ENCODE measurements at regions not wholly inside any gene's neighbourhood (a gene's known extent, or its start where the extent isn't known, plus 50 kb on each side); places are given as distances from the start of the nearest gene placed in this dataset.

GRCh38 chr1:57772580-57773195, 348.8 kb upstream of the DAB1 start:
- H3K36me3 ChIP-seq (ENCODE audit: control insufficient read depth, insufficient read depth, low read length): no peaks in the 10 kb centered on the region
- no peaks in the 10 kb centered on the region for H3K4me1 ChIP-seq (ENCODE audit: control insufficient read depth, insufficient read depth, low read length, poor library complexity, severe bottlenecking)
- no peaks in the 10 kb centered on the region for H3K9me3 ChIP-seq (ENCODE audit: control insufficient read depth, low read length)
- no peak overlapping the region for H3K27ac ChIP-seq (ENCODE audit: low read depth, low read length, severe bottlenecking)
- WGBS, 2 experiments (ENCODE audit: insufficient coverage in 2 of 2): 60% methylated on average over 1 of the region's 1 CpG; no CpG with 5 or more reads in 1 of the 2 experiments
- no peak overlapping the region for H3K4me3 ChIP-seq (ENCODE audit: extremely low read depth, insufficient read depth, low read length, poor library complexity, severe bottlenecking)

- Histone ChIP-seq H3K4me3 (ENCODE audit: extremely low read depth, insufficient read depth, low read length, poor library complexity, severe bottlenecking) (no peak overlapping the region), H3K9me3 (ENCODE audit: control insufficient read depth, low read length) (no peaks in the 10 kb centered on the region), H3K36me3 (ENCODE audit: control insufficient read depth, insufficient read depth, low read length) (no peaks in the 10 kb centered on the region), H3K27ac (ENCODE audit: low read depth, low read length, severe bottlenecking) (no peak overlapping the region), H3K4me1 (ENCODE audit: control insufficient read depth, insufficient read depth, low read length, poor library complexity, severe bottlenecking) (no peaks in the 10 kb centered on the region)
- 83 to 92% methylated on average over 4 of the region's 4 CpGs for whole genome bisulfite sequencing, 2 experiments (ENCODE audit: insufficient coverage in 2 of 2)
Observed at GRCh38 chr1:57770772-57771171, 346.9 kb upstream of the DAB1 start.

- Histone ChIP-seq H3K27ac (ENCODE audit: low read depth, low read length, severe bottlenecking) (no peak overlapping the region), H3K9me3 (ENCODE audit: control insufficient read depth, low read length) (no peaks in the 10 kb centered on the region), H3K4me3 (ENCODE audit: extremely low read depth, insufficient read depth, low read length, poor library complexity, severe bottlenecking) (no peak overlapping the region), H3K4me1 (ENCODE audit: control insufficient read depth, insufficient read depth, low read length, poor library complexity, severe bottlenecking) (no peaks in the 10 kb centered on the region), H3K36me3 (ENCODE audit: control insufficient read depth, insufficient read depth, low read length) (no peaks in the 10 kb centered on the region)
- WGBS, 2 experiments (ENCODE audit: insufficient coverage in 2 of 2): no CpG with 5 or more reads among the region's 1 CpG
Observed at GRCh38 chr1:57770236-57770635, 346.4 kb upstream of the DAB1 start.

GRCh38 chr1:57761628-57762027, 337.8 kb upstream of the DAB1 start:
- H3K9me3 ChIP-seq (ENCODE audit: control insufficient read depth, low read length): no peaks in the 10 kb centered on the region
- no peak overlapping the region for H3K27ac ChIP-seq (ENCODE audit: low read depth, low read length, severe bottlenecking)
- H3K36me3 ChIP-seq (ENCODE audit: control insufficient read depth, insufficient read depth, low read length): no peaks in the 10 kb centered on the region
- 88 to 91% methylated on average over 6 to 7 of the region's 8 CpGs for WGBS, 2 experiments (ENCODE audit: insufficient coverage in 2 of 2)
- H3K4me1 ChIP-seq (ENCODE audit: control insufficient read depth, insufficient read depth, low read length, poor library complexity, severe bottlenecking): no peaks in the 10 kb centered on the region
- no peak overlapping the region for H3K4me3 ChIP-seq (ENCODE audit: extremely low read depth, insufficient read depth, low read length, poor library complexity, severe bottlenecking)

GRCh38 chr1:57752843-57753242, 329.0 kb upstream of the DAB1 start:
- no CpG with 5 or more reads among the region's 1 CpG for WGBS, 2 experiments (ENCODE audit: insufficient coverage in 2 of 2)
- H3K27ac ChIP-seq (ENCODE audit: low read depth, low read length, severe bottlenecking): no peak overlapping the region

GRCh38 chr1:57748719-57749118, 324.9 kb upstream of the DAB1 start:
- no peak overlapping the region for H3K27ac ChIP-seq (ENCODE audit: low read depth, low read length, severe bottlenecking)
- H3K4me3 ChIP-seq (ENCODE audit: extremely low read depth, insufficient read depth, low read length, poor library complexity, severe bottlenecking): no peak overlapping the region
- H3K4me1 ChIP-seq (ENCODE audit: control insufficient read depth, insufficient read depth, low read length, poor library complexity, severe bottlenecking): no peaks in the 10 kb centered on the region
- H3K36me3 ChIP-seq (ENCODE audit: control insufficient read depth, insufficient read depth, low read length): no peaks in the 10 kb centered on the region
- WGBS, 2 experiments (ENCODE audit: insufficient coverage in 2 of 2): 96 to 100% methylated on average over 2 of the region's 2 CpGs
- no peaks in the 10 kb centered on the region for H3K9me3 ChIP-seq (ENCODE audit: control insufficient read depth, low read length)

More at GRCh38 chr1:57752843-57753242, 329.0 kb upstream of the DAB1 start:
- Histone ChIP-seq H3K9me3 (ENCODE audit: control insufficient read depth, low read length) (no peaks in the 10 kb centered on the region), H3K4me1 (ENCODE audit: control insufficient read depth, insufficient read depth, low read length, poor library complexity, severe bottlenecking) (no peaks in the 10 kb centered on the region), H3K4me3 (ENCODE audit: extremely low read depth, insufficient read depth, low read length, poor library complexity, severe bottlenecking) (no peak overlapping the region), H3K36me3 (ENCODE audit: control insufficient read depth, insufficient read depth, low read length) (no peaks in the 10 kb centered on the region)

GRCh38 chr1:57747818-57748217, 324.0 kb upstream of the DAB1 start:
- Histone ChIP-seq H3K27ac (ENCODE audit: low read depth, low read length, severe bottlenecking) (no peak overlapping the region), H3K36me3 (ENCODE audit: control insufficient read depth, insufficient read depth, low read length) (no peaks in the 10 kb centered on the region), H3K4me1 (ENCODE audit: control insufficient read depth, insufficient read depth, low read length, poor library complexity, severe bottlenecking) (no peaks in the 10 kb centered on the region), H3K9me3 (ENCODE audit: control insufficient read depth, low read length) (no peaks in the 10 kb centered on the region), H3K4me3 (ENCODE audit: extremely low read depth, insufficient read depth, low read length, poor library complexity, severe bottlenecking) (no peak overlapping the region)
- 83 to 86% methylated on average over 1 of the region's 1 CpG for WGBS, 2 experiments (ENCODE audit: insufficient coverage in 2 of 2)

GRCh38 chr1:57741521-57741920, 317.7 kb upstream of the DAB1 start:
- H3K27ac ChIP-seq (ENCODE audit: low read depth, low read length, severe bottlenecking): no peak overlapping the region
- no peaks in the 10 kb centered on the region for H3K9me3 ChIP-seq (ENCODE audit: control insufficient read depth, low read length)
- no peak overlapping the region for H3K4me3 ChIP-seq (ENCODE audit: extremely low read depth, insufficient read depth, low read length, poor library complexity, severe bottlenecking)
- WGBS, 2 experiments (ENCODE audit: insufficient coverage in 2 of 2): 83 to 90% methylated on average over 4 of the region's 4 CpGs
- no peaks in the 10 kb centered on the region for H3K4me1 ChIP-seq (ENCODE audit: control insufficient read depth, insufficient read depth, low read length, poor library complexity, severe bottlenecking)
- H3K36me3 ChIP-seq (ENCODE audit: control insufficient read depth, insufficient read depth, low read length): no peaks in the 10 kb centered on the region

GRCh38 chr1:57736940-57737339, 313.1 kb upstream of the DAB1 start:
- Histone ChIP-seq H3K27ac (ENCODE audit: low read depth, low read length, severe bottlenecking) (no peak overlapping the region), H3K4me3 (ENCODE audit: extremely low read depth, insufficient read depth, low read length, poor library complexity, severe bottlenecking) (no peak overlapping the region), H3K36me3 (ENCODE audit: control insufficient read depth, insufficient read depth, low read length) (no peaks in the 10 kb centered on the region), H3K9me3 (ENCODE audit: control insufficient read depth, low read length) (no peaks in the 10 kb centered on the region), H3K4me1 (ENCODE audit: control insufficient read depth, insufficient read depth, low read length, poor library complexity, severe bottlenecking) (no peaks in the 10 kb centered on the region)
- WGBS, 2 experiments (ENCODE audit: insufficient coverage in 2 of 2): 84 to 95% methylated on average over 5 to 6 of the region's 6 CpGs

GRCh38 chr1:57729181-57729580, 305.3 kb upstream of the DAB1 start:
- no peaks in the 10 kb centered on the region for H3K9me3 ChIP-seq (ENCODE audit: control insufficient read depth, low read length)
- no peaks in the 10 kb centered on the region for H3K4me1 ChIP-seq (ENCODE audit: control insufficient read depth, insufficient read depth, low read length, poor library complexity, severe bottlenecking)
- no peak overlapping the region for H3K4me3 ChIP-seq (ENCODE audit: extremely low read depth, insufficient read depth, low read length, poor library complexity, severe bottlenecking)
- no peaks in the 10 kb centered on the region for H3K36me3 ChIP-seq (ENCODE audit: control insufficient read depth, insufficient read depth, low read length)
- no peak overlapping the region for H3K27ac ChIP-seq (ENCODE audit: low read depth, low read length, severe bottlenecking)
- 84 to 98% methylated on average over 6 of the region's 7 CpGs for WGBS, 2 experiments (ENCODE audit: insufficient coverage in 2 of 2)

- Histone ChIP-seq H3K4me3 (ENCODE audit: extremely low read depth, insufficient read depth, low read length, poor library complexity, severe bottlenecking) (no peak overlapping the region), H3K4me1 (ENCODE audit: control insufficient read depth, insufficient read depth, low read length, poor library complexity, severe bottlenecking) (peaks cover 4% of the 10 kb centered on the region), H3K9me3 (ENCODE audit: control insufficient read depth, low read length) (no peaks in the 10 kb centered on the region), H3K27ac (ENCODE audit: low read depth, low read length, severe bottlenecking) (no peak overlapping the region), H3K36me3 (ENCODE audit: control insufficient read depth, insufficient read depth, low read length) (no peaks in the 10 kb centered on the region)
- 85 to 100% methylated on average over 3 to 4 of the region's 5 CpGs for WGBS, 2 experiments (ENCODE audit: insufficient coverage in 2 of 2)
Observed at GRCh38 chr1:57727121-57727520, 303.3 kb upstream of the DAB1 start.
